Activated CD4-positive, alpha-beta T cell treated with anti-CD3 and anti-CD28 coated beads for 1 hour (primary cell): ENCODE measurements at regions not wholly inside any gene's neighbourhood (a gene's known extent, or its start where the extent isn't known, plus 50 kb on each side); places are given as distances from the start of the nearest gene placed in this dataset.
"Not testable (repeated sequence)": the region's sequence is repeated elsewhere in the genome, so short reads cannot be mapped to it uniquely, and the experiment has no call there.

Experiments used
- DNase-seq: peaks from one replicate; pipeline ENCODE4 v3.0.0-alpha.2; 2020

GRCh38 chr6:4486568-4487315, 289.5 kb upstream of the CDYL start:
- DNase-seq = no peak

GRCh38 chr6:4485735-4486134, 290.5 kb upstream of the CDYL start:
- DNase-seq = no peak

- DNase-seq = no peak
These were observed 293.7 kb upstream of the CDYL start for GRCh38 chr6:4482461-4482860.

- DNase-seq = no peak
These were observed 295.1 kb upstream of the CDYL start for GRCh38 chr6:4480788-4481735.

GRCh38 chr6:4478098-4478497, 298.1 kb upstream of the CDYL start:
- no peak for DNase-seq

GRCh38 chr6:4474810-4475209, 301.4 kb upstream of the CDYL start:
- no peak for DNase-seq

GRCh38 chr6:4472969-4473642, 303.1 kb upstream of the CDYL start:
- DNase-seq = no peak

GRCh38 chr6:4472222-4472621, 304.0 kb upstream of the CDYL start:
- no peak for DNase-seq

- not testable (repeated sequence) for DNase-seq
These were observed 304.7 kb upstream of the CDYL start for GRCh38 chr6:4471515-4471914.

GRCh38 chr6:4470698-4471210, 305.4 kb upstream of the CDYL start:
- no peak for DNase-seq

- DNase-seq = no peak
These were observed 309.3 kb upstream of the CDYL start for GRCh38 chr6:4466769-4467480.

- no peak for DNase-seq
These were observed 309.9 kb upstream of the CDYL start for GRCh38 chr6:4466261-4466660.

- no peak for DNase-seq
These were observed 311.6 kb upstream of the CDYL start for GRCh38 chr6:4464638-4465037.

GRCh38 chr6:4463236-4463635, 313.0 kb upstream of the CDYL start:
- no peak for DNase-seq

- no peak for DNase-seq
These were observed 315.4 kb upstream of the CDYL start for GRCh38 chr6:4460586-4461475.

- no peak for DNase-seq
These were observed 316.2 kb upstream of the CDYL start for GRCh38 chr6:4459996-4460395.

GRCh38 chr6:4459032-4459431, 317.2 kb upstream of the CDYL start:
- no peak for DNase-seq

GRCh38 chr6:4451718-4452117, 316.3 kb upstream of the ECI2 start:
- DNase-seq = no peak

GRCh38 chr6:4451081-4451480, 315.7 kb upstream of the ECI2 start:
- no peak for DNase-seq

GRCh38 chr6:4450237-4450636, 314.9 kb upstream of the ECI2 start:
- no peak for DNase-seq

- no peak for DNase-seq
These were observed 314.0 kb upstream of the ECI2 start for GRCh38 chr6:4449409-4449808.

- no peak for DNase-seq
These were observed 313.5 kb upstream of the ECI2 start for GRCh38 chr6:4448841-4449240.
